H1 (cell line): ENCODE measurements at regions not wholly inside any gene's neighbourhood (a gene's known extent, or its start where the extent isn't known, plus 50 kb on each side); places are given as distances from the start of the nearest gene placed in this dataset.

Experiments
- CHD7 ChIP-seq: fragments of 300-600 bp; sonication (generic); IDR thresholded peaks from 2 replicates; pipeline ENCODE4 v1.7.1; 2012; ENCODE audit warnings: low read length, moderate library complexity, mild to moderate bottlenecking, inconsistent platforms; ENCODE audit not compliant: insufficient replicate concordance

GRCh38 chr19:28136796-28137195 is 1076.2 kb downstream of the UQCRFS1 start (continued):
- no peak for TF ChIP-seq CHD7
